AG04449 (cell line): ENCODE measurements at regions not wholly inside any gene's neighbourhood (a gene's known extent, or its start where the extent isn't known, plus 50 kb on each side); places are given as distances from the start of the nearest gene placed in this dataset.

Experiments
- CTCF ChIA-PET: fragments of 350-600 bp; formaldehyde crosslinking; extraction: SDS; loops from one replicate; lab custom pipeline; 2021; ENCODE audit warnings: antibody characterized with exemption; lab: Yijun Ruan, JAX
- POLR2A ChIA-PET: fragments of 400-600, 350-600 bp; formaldehyde crosslinking; extraction: SDS; loops from one replicate; lab custom pipeline; 2020; ENCODE audit warnings: antibody characterized with exemption, inconsistent platforms; lab: Yijun Ruan, JAX
- DNase-seq: peaks from one replicate; pipeline ENCODE4 v3.0.0-alpha.2; 2010; ENCODE audit warnings: low read depth, low spot score
- H3K4me3 ChIP-seq: 2 replicates; pipeline ENCODE4 v1.5.1; 2011; ENCODE audit warnings: low read depth, mild to moderate bottlenecking, control low read depth, low read length
- CTCF ChIP-seq: IDR thresholded peaks from one replicate; pipeline ENCODE4 v1.5.1; 2011; ENCODE audit warnings: mild to moderate bottlenecking, moderate library complexity, low read length, control low read depth, inconsistent platforms; ENCODE audit not compliant: insufficient read depth; ENCODE audit errors: missing control alignments

GRCh38 chr12:87329076-87329863 is 699.9 kb downstream of the C12orf50 start:
- no peak overlapping the region for H3K4me3 ChIP-seq
- POLR2A ChIA-PET = no interaction called here
- no peak for TF ChIP-seq CTCF
- CTCF ChIA-PET = no interaction called here
- DNase-seq = no peak

- CTCF ChIA-PET = no interaction called here
Measured at GRCh38 chr12:87323369-87323768, 705.8 kb downstream of the C12orf50 start.

GRCh38 chr12:87320724-87321123 is 708.5 kb downstream of the C12orf50 start:
- no peak for TF ChIP-seq CTCF
- ChIA-PET POLR2A (no interaction called here), CTCF (no interaction called here)
- H3K4me3 ChIP-seq = no peak overlapping the region
- no peak for DNase-seq

More at GRCh38 chr12:87323369-87323768, 705.8 kb downstream of the C12orf50 start:
- TF ChIP-seq CTCF = no peak
- peak; percentile 56 for DNase-seq
- POLR2A ChIA-PET = no interaction called here
- no peak overlapping the region for H3K4me3 ChIP-seq

GRCh38 chr12:87317302-87317701 is 711.9 kb downstream of the C12orf50 start:
- ChIA-PET CTCF (no interaction called here), POLR2A (no interaction called here)
- H3K4me3 ChIP-seq = no peak overlapping the region
- DNase-seq = no peak
- no peak for TF ChIP-seq CTCF

GRCh38 chr12:87311206-87311605 is 718.0 kb downstream of the C12orf50 start:
- no peak for DNase-seq
- CTCF ChIA-PET = no interaction called here
- TF ChIP-seq CTCF = no peak
- POLR2A ChIA-PET = no interaction called here
- H3K4me3 ChIP-seq = no peak overlapping the region

GRCh38 chr12:87310126-87310525 is 719.1 kb downstream of the C12orf50 start:
- POLR2A ChIA-PET = no interaction called here
- TF ChIP-seq CTCF = no peak

More at GRCh38 chr12:87310126-87310525, 719.1 kb downstream of the C12orf50 start:
- H3K4me3 ChIP-seq = no peak overlapping the region
- CTCF ChIA-PET = no interaction called here
- no peak for DNase-seq
